Body of pancreas (tissue), 4 donors: ENCODE measurements at regions not wholly inside any gene's neighbourhood (a gene's known extent, or its start where the extent isn't known, plus 50 kb on each side); places are given as distances from the start of the nearest gene placed in this dataset.

Experiments
- ATAC-seq: fragments of 150-250 bp; one replicate; pipeline ENCODE4 v1.9.1; 2016
- DNase-seq, 4 donors: peaks; one replicate each; pipeline ENCODE4 v3.0.0-alpha.2; 2019
- H3K27ac ChIP-seq, 4 donors: fragments of 200-600 bp; sonication (generic); 1 replicate in 3 of 4; 2 replicates in 1 of 4; pipeline versions ENCODE4 v1.5.1 to v1.6.1; 2016 to 2019; ENCODE audit warnings: mild to moderate bottlenecking in 1 of 4, mixed read lengths in 1 of 4, moderate library complexity in 1 of 4
- H3K27me3 ChIP-seq, 2 donors: fragments of 200-600 bp; sonication (generic); one replicate each; pipeline ENCODE4 v1.6.0; 2016; ENCODE audit warnings: mild to moderate bottlenecking in 1 of 2
- H3K36me3 ChIP-seq, 2 donors: fragments of 200-600 bp; sonication (generic); replicated peaks in 1 of 2; 2 replicates each; pipeline ENCODE4 v1.5.1; 2016; ENCODE audit warnings: low read depth in 2 of 2; ENCODE audit not compliant: insufficient read depth in 1 of 2
- H3K4me1 ChIP-seq: fragments of 200-600 bp; sonication (generic); one replicate; pipeline ENCODE4 v1.6.0; 2016
- H3K4me3 ChIP-seq, 2 donors: fragments of 200-600 bp; sonication (generic); 1 replicate in 1 of 2; 2 replicates in 1 of 2; pipeline ENCODE4 v1.5.1; 2016 to 2019
- H3K9me3 ChIP-seq, 3 donors: fragments of 200-600 bp; sonication (generic); 1 replicate in 2 of 3; 2 replicates in 1 of 3; pipeline ENCODE4 v1.5.1; 2016
- POLR2A ChIP-seq, 3 donors: fragments of 450-650 bp; IDR thresholded peaks; one replicate each; pipeline ENCODE4 v1.6.1; 2016; ENCODE audit warnings: antibody characterized with exemption in 3 of 3, mild to moderate bottlenecking in 2 of 3
- WGBS, 2 donors: methylation state at CpG; one replicate each; pipeline ENCODE4 v1.1.5; 2017; 5-methylcytosine and 5-hydroxymethylcytosine counted together
- intact Hi-C: fragments of 100-400 bp; cut with DNase I; formaldehyde crosslinking; loops from one replicate; pipeline ENCODE4 v1.15.1; 2023
- TF ChIP-seq, protein P1 (sequence below), 7 experiments: fragments of 450-650 bp in 4 of 7; fragments of 200-600 bp in 3 of 7; sonication (generic) in 3 of 7; IDR thresholded peaks; one replicate each; pipeline ENCODE4 v1.5.1; 2016 to 2019; ENCODE audit warnings: antibody characterized with exemption in 7 of 7

GRCh38 chr11:112722876-112723275 is 238.3 kb upstream of the NCAM1 start:
- Histone ChIP-seq H3K4me3 (no peak overlapping the region), H3K27me3 (no peaks in the 10 kb centered on the region), H3K9me3 (no peaks in the 10 kb centered on the region), H3K4me1 (no peaks in the 10 kb centered on the region), H3K27ac (no peak overlapping the region), H3K36me3 (no peaks in the 10 kb centered on the region)
- DNase-seq (no peak), ATAC-seq (no peak)
- TF ChIP-seq, protein P1, sequence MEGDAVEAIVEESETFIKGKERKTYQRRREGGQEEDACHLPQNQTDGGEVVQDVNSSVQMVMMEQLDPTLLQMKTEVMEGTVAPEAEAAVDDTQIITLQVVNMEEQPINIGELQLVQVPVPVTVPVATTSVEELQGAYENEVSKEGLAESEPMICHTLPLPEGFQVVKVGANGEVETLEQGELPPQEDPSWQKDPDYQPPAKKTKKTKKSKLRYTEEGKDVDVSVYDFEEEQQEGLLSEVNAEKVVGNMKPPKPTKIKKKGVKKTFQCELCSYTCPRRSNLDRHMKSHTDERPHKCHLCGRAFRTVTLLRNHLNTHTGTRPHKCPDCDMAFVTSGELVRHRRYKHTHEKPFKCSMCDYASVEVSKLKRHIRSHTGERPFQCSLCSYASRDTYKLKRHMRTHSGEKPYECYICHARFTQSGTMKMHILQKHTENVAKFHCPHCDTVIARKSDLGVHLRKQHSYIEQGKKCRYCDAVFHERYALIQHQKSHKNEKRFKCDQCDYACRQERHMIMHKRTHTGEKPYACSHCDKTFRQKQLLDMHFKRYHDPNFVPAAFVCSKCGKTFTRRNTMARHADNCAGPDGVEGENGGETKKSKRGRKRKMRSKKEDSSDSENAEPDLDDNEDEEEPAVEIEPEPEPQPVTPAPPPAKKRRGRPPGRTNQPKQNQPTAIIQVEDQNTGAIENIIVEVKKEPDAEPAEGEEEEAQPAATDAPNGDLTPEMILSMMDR (IDR thresholded peaks at IDR 0.05) = no peak
- TF ChIP-seq POLR2A (IDR thresholded peaks at IDR 0.05) = no peak
- 52 to 64% methylated on average over 4 of the region's 4 CpGs for WGBS, 2 donors
- intact Hi-C loops = no loop called here

DNA sequence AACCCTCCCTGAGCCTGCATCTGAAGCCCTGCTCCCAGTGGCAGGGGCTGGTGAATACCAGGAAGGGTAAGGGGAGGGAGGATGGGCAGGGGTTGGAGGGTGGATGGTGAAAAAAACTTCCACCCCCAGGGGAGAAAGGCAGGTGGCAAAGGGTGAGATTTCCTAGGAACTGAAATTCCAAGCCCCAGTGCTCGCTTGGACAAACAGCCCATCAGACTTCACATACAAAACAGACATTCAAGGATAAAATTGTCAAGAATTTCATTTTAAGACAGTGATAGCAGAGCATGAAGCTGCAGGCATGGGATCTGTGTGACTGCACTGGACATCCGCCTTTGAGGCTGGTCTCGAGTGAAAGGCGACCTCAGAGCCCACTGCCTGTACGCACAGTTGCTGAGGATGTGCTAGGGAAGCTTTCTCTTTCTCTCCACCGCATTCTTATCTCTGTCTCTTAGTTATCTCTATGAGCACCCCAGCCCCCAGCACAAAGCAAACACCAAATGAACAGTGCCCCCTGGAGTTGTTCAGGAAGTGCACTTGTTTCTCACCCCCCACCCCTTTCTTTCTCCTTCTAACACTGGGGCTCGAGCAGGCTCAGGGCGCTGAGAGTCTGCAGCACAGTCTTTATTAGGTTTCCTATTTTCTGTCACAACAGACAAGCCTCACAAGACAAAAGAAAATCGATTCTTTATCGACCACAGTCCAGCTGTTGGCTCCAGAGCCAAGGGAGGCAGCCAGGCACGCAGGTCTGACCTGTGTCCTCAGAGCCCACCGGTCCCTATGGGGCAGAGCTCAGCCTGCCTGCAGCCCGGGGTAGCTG is 237.3 kb upstream of the NCAM1 start:
- 34 to 50% methylated on average over 12 to 13 of the region's 13 CpGs for WGBS, 2 donors
- no peak for ATAC-seq
- H3K4me3 ChIP-seq = no peak overlapping the region
- H3K4me1 ChIP-seq = no peaks in the 10 kb centered on the region
- no peaks in the 10 kb centered on the region for H3K36me3 ChIP-seq
- intact Hi-C loops = no loop called here
- H3K27me3 ChIP-seq = no peaks in the 10 kb centered on the region
- TF ChIP-seq, protein P1 (IDR thresholded peaks at IDR 0.05) = no peak
- no peak for TF ChIP-seq POLR2A (IDR thresholded peaks at IDR 0.05)
- H3K9me3 ChIP-seq = no peaks in the 10 kb centered on the region
- no peak overlapping the region for H3K27ac ChIP-seq
- DNase-seq = no peak

DNA sequence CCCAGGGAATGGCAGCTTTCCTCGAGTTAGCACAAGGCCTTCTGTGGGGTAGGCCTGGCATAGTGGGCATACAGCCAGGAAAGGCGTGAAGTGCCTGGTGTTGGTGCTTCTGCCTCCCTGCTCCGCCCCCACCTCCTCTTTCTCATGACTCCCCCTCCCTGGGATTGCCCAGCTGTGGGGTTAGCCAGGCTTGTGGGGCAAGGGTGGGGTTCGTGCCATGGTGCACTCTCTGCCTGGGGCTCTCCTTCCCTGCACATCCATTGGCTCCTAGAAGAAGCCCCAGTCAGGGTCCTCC is 236.8 kb upstream of the NCAM1 start:
- Histone ChIP-seq H3K4me3 (no peak overlapping the region), H3K27me3 (no peaks in the 10 kb centered on the region), H3K27ac (no peak overlapping the region), H3K9me3 (no peaks in the 10 kb centered on the region), H3K36me3 (no peaks in the 10 kb centered on the region), H3K4me1 (no peaks in the 10 kb centered on the region)
- TF ChIP-seq POLR2A (IDR thresholded peaks at IDR 0.05) = no peak
- TF ChIP-seq, protein P1 (IDR thresholded peaks at IDR 0.05) = no peak
- ATAC-seq (no peak), DNase-seq (no peak)
- intact Hi-C loops = no loop called here
- WGBS, 2 donors = 53 to 80% methylated on average over 1 to 4 of the region's 4 CpGs

- no peak overlapping the region for H3K4me3 ChIP-seq
- H3K4me1 ChIP-seq = no peaks in the 10 kb centered on the region
- H3K9me3 ChIP-seq = no peaks in the 10 kb centered on the region
- TF ChIP-seq POLR2A (IDR thresholded peaks at IDR 0.05) = no peak
- TF ChIP-seq, protein P1 (IDR thresholded peaks at IDR 0.05) = no peak
- 41 to 53% methylated on average over 3 of the region's 3 CpGs for WGBS, 2 donors
- ATAC-seq (no peak), DNase-seq (no peak)
- no peak overlapping the region for H3K27ac ChIP-seq
- no peaks in the 10 kb centered on the region for H3K36me3 ChIP-seq
- no peaks in the 10 kb centered on the region for H3K27me3 ChIP-seq
- intact Hi-C loops = no loop called here
These were observed 235.6 kb upstream of the NCAM1 start for GRCh38 chr11:112725636-112726035.

DNA sequence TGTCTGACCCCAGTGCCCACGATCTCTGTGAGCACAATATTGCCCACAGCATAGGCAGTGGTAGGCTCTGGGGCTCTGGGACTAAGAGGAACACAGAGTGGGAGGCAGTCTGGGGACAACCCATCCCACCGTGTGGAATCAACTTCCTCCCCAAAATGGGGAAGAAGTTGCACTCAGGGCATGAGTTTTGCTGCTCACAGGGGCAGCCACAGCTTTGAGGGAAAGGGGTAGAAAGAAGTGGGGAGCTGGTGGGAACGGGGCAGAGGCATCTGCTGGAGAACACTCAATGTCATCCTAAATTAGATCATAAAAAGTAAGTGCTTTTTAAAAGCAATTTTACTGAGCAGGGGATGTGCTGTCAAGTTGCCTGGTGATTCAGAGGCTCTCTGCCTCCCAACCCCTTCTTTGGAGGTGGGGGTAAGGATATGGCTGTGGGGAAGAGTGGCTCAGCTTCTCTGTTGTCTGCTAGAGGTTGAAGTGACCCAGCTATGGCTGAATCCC is 233.8 kb upstream of the NCAM1 start:
- H3K27ac ChIP-seq = no peak overlapping the region
- H3K4me1 ChIP-seq = no peaks in the 10 kb centered on the region
- H3K9me3 ChIP-seq = no peaks in the 10 kb centered on the region
- 21 to 31% methylated on average over 3 of the region's 3 CpGs for WGBS, 2 donors
- H3K27me3 ChIP-seq = no peaks in the 10 kb centered on the region
- no peak for TF ChIP-seq POLR2A (IDR thresholded peaks at IDR 0.05)
- TF ChIP-seq, protein P1 (IDR thresholded peaks at IDR 0.05) = no peak
- no peak overlapping the region for H3K4me3 ChIP-seq
- ATAC-seq (no peak), DNase-seq (no peak)
- intact Hi-C loops = no loop called here
- H3K36me3 ChIP-seq = no peaks in the 10 kb centered on the region
